G401.6 (cell line): ENCODE measurements at regions not wholly inside any gene's neighbourhood (a gene's known extent, or its start where the extent isn't known, plus 50 kb on each side); places are given as distances from the start of the nearest gene placed in this dataset.

Experiments used
- FAIRE-seq: peaks from 2 replicates; lab custom pipeline; 2012; peaks lifted over from hg19 to GRCh38; lab: Jason Lieb, UNC

DNA sequence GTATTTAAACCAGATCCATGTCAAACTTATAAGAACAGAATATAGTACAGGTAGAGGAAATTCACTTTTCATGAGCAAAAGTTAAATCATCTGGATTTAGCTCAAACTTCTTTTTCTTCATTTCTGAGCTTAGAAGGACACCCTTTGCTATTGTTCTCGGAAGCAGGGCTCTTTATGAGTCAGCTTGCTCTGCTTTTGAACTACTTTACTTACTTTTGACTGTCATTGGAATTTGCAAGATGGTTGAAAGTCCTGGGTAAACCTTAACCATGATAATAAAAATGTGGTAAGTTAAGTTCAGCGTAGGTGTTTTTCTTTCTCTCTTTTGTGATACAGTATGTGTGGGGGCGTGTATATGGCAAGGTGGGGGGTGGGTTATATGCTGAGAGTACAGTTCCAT, 312.7 kb upstream of the DPH6 start:
- peak; percentile 15 for FAIRE-seq

DNA sequence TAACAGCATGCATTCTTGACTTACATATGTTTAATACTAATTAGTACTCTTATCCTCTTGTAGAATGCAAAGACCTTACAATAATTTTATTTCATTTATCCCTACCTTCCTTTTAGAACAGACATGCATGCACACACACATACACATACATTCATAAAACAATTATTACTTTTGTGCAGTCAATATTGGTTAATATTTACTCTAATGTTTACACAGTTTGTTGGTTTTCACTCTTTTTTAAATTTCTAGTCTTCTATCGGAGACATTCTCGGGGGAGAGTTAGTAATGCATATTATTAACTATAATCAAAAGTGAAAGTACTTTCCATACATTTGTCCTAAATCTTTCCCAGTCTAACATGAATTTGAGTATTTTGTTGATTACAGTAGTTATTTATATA, 317.7 kb upstream of the DPH6 start:
- no peak for FAIRE-seq

DNA sequence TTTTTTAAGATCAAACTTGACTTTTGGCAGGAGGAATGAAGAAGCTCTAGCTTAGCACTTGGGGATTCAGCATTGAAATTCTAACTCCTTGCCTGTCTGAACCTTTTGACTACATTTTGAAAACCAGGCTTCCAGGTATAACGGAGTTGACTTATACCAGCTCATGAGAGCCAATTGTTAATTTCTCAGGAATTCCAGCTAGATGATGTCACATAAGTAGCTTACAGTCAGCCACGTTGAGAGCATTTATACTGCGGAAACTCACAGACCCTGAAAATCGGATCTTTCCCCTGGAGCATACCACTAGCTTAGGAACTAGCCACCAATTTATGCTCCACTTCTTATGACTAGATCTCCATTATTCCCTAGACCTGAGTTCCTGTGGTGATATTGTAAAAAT, 321.4 kb upstream of the DPH6 start:
- FAIRE-seq = no peak

DNA sequence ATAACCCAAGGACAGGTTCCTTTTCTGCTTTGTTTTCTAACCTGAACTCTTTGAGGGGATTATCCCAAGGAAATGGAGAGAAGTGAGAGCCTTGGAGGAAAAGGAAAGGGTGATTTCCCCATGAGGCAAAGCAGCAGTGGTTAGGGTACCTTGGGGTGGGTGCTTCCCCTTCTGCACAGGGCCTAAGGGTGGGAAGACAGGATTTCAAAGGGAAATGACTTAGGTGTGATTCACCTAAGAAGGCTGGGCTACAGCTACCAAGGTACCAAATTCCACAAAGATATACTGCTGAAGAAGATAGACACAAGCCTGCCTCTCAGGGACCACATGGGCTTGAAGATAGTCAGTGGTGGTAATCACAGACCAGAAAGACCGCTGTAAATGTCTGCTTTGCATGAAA, 325.3 kb upstream of the DPH6 start:
- no peak for FAIRE-seq

DNA sequence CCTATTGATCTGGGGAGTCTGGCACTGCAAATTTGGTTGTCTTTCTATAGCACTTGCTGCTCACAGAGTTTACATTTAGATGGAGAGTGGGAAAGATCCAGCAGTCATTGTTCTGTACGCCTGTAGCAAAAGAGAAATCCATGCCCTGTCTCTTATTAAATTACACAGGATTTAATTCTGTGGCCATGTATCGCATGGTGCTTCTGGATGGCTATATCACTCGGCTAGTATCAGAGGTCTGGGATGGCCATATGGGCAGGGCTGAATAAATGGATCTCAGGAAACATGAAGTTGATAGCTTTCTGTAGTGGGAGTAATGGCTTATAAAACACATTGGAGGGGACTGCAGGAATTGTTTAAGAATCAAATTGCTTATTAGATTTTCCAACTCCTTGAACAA, 325.8 kb upstream of the DPH6 start:
- FAIRE-seq = no peak

DNA sequence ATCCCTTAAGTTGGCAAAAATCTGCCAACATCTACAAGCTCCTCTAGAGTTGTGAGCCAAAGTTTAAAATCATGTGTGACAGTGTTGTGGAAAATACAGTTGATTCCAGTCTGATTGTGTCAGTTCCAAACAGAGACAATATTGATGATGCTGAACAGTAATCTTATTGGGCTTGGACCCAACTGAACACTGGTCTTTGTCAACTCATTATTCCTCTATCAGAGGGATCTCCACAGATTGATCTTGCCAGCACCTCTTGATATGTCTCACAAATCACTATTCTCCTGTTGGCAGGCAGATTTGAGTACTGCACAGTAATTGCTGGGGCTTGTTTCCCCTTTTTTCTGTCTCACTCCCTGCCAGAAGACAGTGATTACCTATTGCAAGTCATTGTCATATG, 326.6 kb upstream of the DPH6 start:
- FAIRE-seq = no peak

DNA sequence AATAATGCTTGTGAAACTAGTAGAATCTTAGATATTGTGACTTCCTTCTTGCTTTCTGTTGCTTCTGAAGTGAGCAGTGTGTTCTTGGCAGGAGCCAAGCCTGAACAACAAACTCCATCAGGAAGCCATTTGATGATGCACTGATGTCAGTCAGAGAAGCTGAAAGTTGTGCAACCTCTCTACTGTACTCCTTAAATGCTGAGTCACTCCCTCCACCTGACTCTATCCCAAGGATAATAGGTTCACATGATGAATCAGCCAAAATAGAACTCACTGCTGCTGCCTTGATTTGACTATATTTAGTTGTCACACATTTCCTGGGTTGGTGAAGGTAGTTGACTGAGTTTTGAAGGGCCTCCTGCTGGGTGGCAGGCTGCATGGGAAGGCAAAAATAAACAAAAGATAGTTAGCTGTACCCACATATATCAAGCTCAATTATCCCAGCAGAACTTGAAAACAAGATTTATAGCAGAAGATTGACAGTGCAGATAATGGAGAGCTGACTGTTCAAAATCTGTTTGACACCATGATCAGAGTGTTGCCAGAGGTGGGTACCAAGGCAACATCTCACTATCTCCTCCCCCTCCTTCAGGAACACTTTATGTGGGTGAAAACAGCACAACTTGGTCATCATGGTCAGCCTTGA, 328.4 kb upstream of the DPH6 start:
- no peak for FAIRE-seq

- FAIRE-seq = no peak
Measured at GRCh38 chr15:35876762-35877161, 330.8 kb upstream of the DPH6 start.

- FAIRE-seq = no peak
Measured at GRCh38 chr15:35880896-35881295, 334.9 kb upstream of the DPH6 start.

DNA sequence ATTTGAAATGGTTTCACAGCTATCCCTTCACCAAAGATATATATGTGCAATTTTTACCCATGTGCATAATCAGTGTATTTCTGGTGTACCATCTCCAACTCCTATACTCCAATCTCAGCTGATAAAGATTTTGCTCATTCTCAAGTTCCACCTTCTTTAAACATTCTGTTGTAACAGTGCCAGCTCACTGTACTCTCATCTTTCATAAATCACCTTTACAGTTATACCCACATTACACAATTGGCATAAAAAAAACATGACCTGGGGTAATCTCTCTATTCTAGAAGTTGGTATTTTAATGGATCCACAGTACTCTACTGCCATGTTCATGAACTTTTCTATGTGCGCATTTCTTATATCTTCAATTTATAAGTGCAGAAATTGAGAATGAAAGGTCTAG, 339.9 kb upstream of the DPH6 start:
- FAIRE-seq = no peak

- no peak for FAIRE-seq
Measured at GRCh38 chr15:35886765-35887164, 340.8 kb upstream of the DPH6 start.

DNA sequence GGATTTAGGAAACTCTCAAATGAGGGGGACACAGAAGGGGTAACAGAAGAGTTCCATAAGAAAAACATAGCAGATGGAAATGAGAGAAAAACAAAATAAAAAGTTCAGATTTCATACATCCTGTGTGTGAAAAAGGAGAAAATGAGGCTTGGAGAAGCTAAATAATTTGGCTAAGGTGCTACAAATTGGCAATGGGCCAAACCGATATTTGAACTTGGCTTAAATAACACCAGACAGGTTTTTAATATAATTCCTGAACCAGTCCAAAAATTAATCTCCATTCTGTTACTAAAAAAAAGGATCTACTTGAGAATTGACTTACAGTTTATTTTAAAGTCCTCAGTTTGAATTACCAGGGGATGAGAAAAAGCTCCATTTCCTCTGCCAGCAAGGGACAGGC, 342.9 kb upstream of the DPH6 start:
- FAIRE-seq = no peak

DNA sequence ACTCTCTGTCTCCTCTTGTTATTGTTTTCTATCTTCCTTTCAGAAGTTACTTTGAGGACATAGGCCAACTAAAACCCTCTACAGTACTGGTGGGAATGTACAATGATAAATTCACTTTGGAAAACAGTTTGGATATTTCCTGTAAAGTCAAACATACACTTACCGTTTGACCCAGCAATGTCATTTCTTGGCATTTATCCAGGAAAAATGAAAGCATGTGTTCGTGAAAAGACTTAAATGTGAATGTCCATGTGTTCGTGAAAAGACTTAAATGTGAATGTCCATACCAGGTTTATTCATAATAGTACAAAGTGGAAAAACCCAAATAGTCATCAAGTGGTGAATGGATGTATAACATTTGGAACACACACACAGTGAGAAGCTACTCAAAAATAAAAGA, 361.5 kb upstream of the DPH6 start:
- no peak for FAIRE-seq

DNA sequence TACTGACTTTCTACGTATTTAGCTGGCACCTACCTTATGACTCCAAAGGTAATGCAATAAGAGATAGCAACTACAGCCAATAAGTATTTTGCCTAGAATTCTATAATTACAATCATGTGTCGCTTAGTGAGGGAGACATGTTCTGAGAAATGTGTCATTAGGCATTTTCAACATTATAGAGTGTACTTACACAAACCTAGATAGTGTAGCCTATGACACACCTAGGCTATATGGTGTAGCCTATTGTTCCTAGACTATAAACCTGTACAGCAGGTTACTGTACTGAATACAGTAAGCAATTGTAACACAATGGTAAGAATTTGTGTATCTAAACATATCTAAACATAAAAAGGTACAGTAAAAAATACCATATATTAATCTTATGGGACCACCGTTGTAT, 363.4 kb upstream of the DPH6 start:
- no peak for FAIRE-seq

DNA sequence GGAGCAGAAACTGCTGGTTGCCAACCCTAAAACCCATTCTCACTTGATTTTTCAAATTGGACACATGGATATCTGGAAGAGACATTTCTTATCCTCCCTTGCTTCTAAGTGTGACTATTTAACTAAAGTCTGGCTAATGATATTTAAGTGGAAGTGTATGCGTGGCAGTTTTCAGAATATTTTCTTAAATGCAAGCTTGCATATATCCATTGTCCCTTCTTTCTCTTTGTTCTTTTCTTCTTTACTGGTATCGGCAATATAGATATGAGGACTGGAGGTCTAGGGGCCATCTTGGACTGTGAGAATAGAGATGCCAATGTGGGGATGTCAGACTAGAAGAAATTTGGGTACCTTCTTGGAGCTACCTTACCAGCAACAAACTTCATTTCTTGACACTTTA, 364.3 kb upstream of the DPH6 start:
- no peak for FAIRE-seq

GRCh38 chr15:35911052-35911777, 365.2 kb upstream of the DPH6 start:
- FAIRE-seq = no peak

DNA sequence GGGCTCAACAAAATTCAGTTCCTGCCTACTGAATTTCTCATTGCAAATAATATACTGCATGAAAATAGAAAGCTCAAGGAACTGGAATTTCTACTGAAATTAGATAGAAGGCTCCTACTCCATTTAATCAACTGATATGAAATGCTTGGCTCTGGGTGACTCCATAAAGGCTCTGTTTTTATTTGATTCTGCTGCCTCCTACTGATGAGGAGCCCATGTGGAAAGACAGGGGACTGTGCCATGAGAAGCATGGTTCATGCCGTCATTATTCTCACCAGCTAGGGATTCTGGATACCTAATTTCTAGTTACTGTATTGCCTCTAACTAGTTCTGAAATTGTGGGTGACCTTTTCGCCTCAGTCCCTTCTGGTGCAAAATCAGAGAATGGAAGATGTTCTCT, 366.2 kb upstream of the DPH6 start:
- FAIRE-seq = no peak

DNA sequence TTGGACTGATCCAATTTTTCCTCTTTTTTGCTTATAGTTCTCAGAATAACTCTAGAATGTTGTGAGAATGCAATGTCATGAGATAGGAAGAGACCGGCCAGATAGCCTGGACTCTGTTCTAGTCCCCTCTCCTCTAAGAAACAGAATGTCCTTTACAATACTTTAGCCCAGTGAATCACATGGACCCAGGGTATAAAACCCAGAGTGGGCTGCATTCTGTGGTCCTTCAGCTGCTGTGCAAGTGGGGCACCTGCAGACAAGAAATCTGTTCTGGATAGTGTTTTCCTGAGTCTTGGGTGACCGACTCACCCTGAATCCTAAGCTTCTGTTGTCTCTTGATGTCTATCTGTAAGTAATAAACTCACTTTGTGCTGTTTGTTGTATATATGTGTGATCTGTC, 368.6 kb upstream of the DPH6 start:
- no peak for FAIRE-seq

GRCh38 chr15:35921046-35921445, 375.1 kb upstream of the DPH6 start:
- FAIRE-seq = no peak

- FAIRE-seq = no peak
Measured at GRCh38 chr15:35925275-35926006, 379.5 kb upstream of the DPH6 start.

GRCh38 chr15:35926007-35926380, 380.0 kb upstream of the DPH6 start:
- no peak for FAIRE-seq

- no peak for FAIRE-seq
Measured at GRCh38 chr15:35928847-35929246, 382.9 kb upstream of the DPH6 start.

DNA sequence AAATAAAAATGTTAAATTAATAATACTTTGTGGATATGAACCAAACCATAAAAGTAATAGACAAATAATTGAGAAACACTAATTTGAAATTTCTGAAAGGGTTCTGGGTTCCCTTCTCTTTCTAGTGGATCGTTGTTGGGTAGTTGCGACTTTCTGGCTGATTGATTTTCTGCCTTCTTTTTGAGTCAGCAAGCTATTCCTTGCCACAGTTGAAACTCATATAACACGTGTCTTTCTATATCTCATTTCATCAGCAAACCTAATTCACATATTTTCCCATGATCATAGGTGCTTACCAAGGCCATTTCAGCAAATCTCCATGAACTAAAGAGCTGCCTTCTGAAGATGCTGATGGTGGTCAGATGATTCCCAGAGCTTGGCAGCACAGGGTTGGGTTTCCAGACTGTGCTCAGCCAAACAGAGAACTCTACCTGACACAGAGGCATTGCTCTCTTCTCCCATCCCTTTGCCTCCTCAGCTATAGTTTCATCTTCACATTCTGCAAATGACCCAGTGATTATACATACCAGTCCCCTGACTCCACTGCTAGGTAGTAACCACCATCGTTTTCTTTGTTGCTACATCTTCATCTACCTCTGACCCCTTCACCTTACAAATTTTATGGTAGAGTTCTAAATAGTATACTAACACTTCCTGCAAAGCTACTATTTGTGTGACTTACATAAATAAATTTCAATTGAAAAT, 383.9 kb upstream of the DPH6 start:
- FAIRE-seq = no peak
